ENCODE measurements at regions not wholly inside any gene's neighbourhood (a gene's known extent, or its start where the extent isn't known, plus 50 kb on each side); places are given as distances from the start of the nearest gene placed in this dataset.

- Histone ChIP-seq H3K9me2 (ENCODE audit: insufficient read depth) (0 out of 2 replicates have a peak, but pooled peaks cover 6% of the 10 kb centered on the region), H3K4me2 (no peak overlapping the region), H3F3A (replicated peaks; ENCODE audit: low read depth) (no peaks in the 10 kb centered on the region), H3K27me3 (ENCODE audit: insufficient read depth) (no peaks in the 10 kb centered on the region), H3K79me2 (replicated peaks; ENCODE audit: insufficient read depth) (no peaks in the 10 kb centered on the region), H3K4me1 (ENCODE audit: insufficient read depth) (no peaks in the 10 kb centered on the region), H3K36me3 (ENCODE audit: insufficient read depth) (0 out of 2 replicates have a peak, but pooled peaks cover 5% of the 10 kb centered on the region), H2AFZ (no peak overlapping the region), H3K27ac (ENCODE audit: low read depth) (no peak overlapping the region), H3K4me3 (no peak overlapping the region), H4K20me1 (replicated peaks; ENCODE audit: insufficient read depth) (no peaks in the 10 kb centered on the region)
- DNase-seq (ENCODE audit: low spot score) (no peak), ATAC-seq (no peak)
- Mint-ChIP-seq H3K27ac (no peak overlapping the region), H3K4me3 (no peak overlapping the region), H3K4me1 (no peaks in the 10 kb centered on the region; the same call in 2 of the 3 replicates), H3K9me3 (peaks cover 17% of the 10 kb centered on the region), H3K36me3 (ENCODE audit: low read depth) (peaks cover 5% of the 10 kb centered on the region), H3K27me3 (ENCODE audit: insufficient read depth, low read depth, poor library complexity) (no peaks in the 10 kb centered on the region)
- no peak for TF ChIP-seq NANOG (IDR thresholded peaks at IDR 0.05; ENCODE audit: borderline replicate concordance)
- no peak for TF ChIP-seq EZH2 (IDR thresholded peaks at IDR 0.05; ENCODE audit: low read depth, unreplicated experiment)
- TF ChIP-seq ETS1 (IDR thresholded peaks at IDR 0.05): no peak
These were observed 108.5 kb upstream of the COL3A1 start for GRCh38 chr2:188865681-188866080.

DNA sequence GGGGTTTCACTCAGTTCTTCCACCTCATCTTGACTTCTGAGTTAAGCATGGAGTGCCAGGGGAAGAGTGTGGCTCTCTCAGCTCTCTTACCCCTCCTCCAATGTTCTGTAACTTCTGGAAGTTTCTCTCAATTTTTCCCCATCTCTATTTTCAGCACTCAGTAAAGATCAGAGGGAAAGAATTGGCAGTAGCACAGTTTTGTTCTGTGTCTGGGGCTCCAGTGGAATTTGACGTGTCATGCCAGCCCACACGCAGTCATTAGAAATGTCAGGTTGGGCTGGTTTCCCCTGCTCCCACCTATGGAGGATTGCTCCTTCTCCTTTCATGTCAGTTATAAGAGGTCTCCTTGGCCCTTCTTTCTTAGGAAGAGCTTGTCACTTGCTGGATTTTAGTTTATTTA is 104.6 kb upstream of the COL3A1 start:
- H3F3A ChIP-seq (replicated peaks; ENCODE audit: low read depth): no peaks in the 10 kb centered on the region
- peak overlapping the region; percentile 56 for H2AFZ ChIP-seq
- H3K4me1 Mint-ChIP-seq: peaks cover 3% of the 10 kb centered on the region; the same call in 2 of the 3 replicates
- no peak overlapping the region for H3K27ac ChIP-seq (ENCODE audit: low read depth)
- H3K36me3 ChIP-seq (ENCODE audit: insufficient read depth): 0 out of 2 replicates have a peak, but pooled peaks cover 5% of the 10 kb centered on the region
- peak overlapping the region; percentile 45; the same call in 1 of the 2 replicates for H3K27ac Mint-ChIP-seq
- H3K4me1 ChIP-seq (ENCODE audit: insufficient read depth): no peaks in the 10 kb centered on the region
- no peaks in the 10 kb centered on the region for H4K20me1 ChIP-seq (replicated peaks; ENCODE audit: insufficient read depth)
- H3K27me3 Mint-ChIP-seq (ENCODE audit: insufficient read depth, low read depth, poor library complexity): no peaks in the 10 kb centered on the region
- H3K9me2 ChIP-seq (ENCODE audit: insufficient read depth): 0 out of 2 replicates have a peak, but pooled peaks cover 6% of the 10 kb centered on the region
- DNase-seq (ENCODE audit: low spot score) (peak; percentile 13), ATAC-seq (peak; percentile 61)
- no peak overlapping the region for H3K4me2 ChIP-seq
- H3K79me2 ChIP-seq (replicated peaks; ENCODE audit: insufficient read depth): no peaks in the 10 kb centered on the region
- H3K27me3 ChIP-seq (ENCODE audit: insufficient read depth): no peaks in the 10 kb centered on the region
- H3K4me3 ChIP-seq: no peak overlapping the region
- no peak overlapping the region for H3K4me3 Mint-ChIP-seq
- H3K36me3 Mint-ChIP-seq (ENCODE audit: low read depth): peaks cover 5% of the 10 kb centered on the region; the same call in 2 of the 3 replicates
- H3K9me3 Mint-ChIP-seq: peaks cover 14% of the 10 kb centered on the region
- TF ChIP-seq ETS1 (IDR thresholded peaks at IDR 0.05) (no peak), EZH2phosphoT487 (IDR thresholded peaks at IDR 0.05; ENCODE audit: unreplicated experiment) (no peak), ZNF462 (CRISPR knock-in tag; IDR thresholded peaks at IDR 0.05) (no peak), STAT1 (IDR thresholded peaks at IDR 0.05; ENCODE audit: unreplicated experiment) (no peak), CREB1 (CRISPR knock-in tag; IDR thresholded peaks at IDR 0.05; ENCODE audit: low read depth) (no peak), JUNB (IDR thresholded peaks at IDR 0.05; ENCODE audit: unreplicated experiment) (no peak), POLR2AphosphoS5 (IDR thresholded peaks at IDR 0.05; ENCODE audit: low read depth) (no peak), NANOG (IDR thresholded peaks at IDR 0.05; ENCODE audit: borderline replicate concordance) (no peak)
- TF ChIP-seq, protein P1, sequence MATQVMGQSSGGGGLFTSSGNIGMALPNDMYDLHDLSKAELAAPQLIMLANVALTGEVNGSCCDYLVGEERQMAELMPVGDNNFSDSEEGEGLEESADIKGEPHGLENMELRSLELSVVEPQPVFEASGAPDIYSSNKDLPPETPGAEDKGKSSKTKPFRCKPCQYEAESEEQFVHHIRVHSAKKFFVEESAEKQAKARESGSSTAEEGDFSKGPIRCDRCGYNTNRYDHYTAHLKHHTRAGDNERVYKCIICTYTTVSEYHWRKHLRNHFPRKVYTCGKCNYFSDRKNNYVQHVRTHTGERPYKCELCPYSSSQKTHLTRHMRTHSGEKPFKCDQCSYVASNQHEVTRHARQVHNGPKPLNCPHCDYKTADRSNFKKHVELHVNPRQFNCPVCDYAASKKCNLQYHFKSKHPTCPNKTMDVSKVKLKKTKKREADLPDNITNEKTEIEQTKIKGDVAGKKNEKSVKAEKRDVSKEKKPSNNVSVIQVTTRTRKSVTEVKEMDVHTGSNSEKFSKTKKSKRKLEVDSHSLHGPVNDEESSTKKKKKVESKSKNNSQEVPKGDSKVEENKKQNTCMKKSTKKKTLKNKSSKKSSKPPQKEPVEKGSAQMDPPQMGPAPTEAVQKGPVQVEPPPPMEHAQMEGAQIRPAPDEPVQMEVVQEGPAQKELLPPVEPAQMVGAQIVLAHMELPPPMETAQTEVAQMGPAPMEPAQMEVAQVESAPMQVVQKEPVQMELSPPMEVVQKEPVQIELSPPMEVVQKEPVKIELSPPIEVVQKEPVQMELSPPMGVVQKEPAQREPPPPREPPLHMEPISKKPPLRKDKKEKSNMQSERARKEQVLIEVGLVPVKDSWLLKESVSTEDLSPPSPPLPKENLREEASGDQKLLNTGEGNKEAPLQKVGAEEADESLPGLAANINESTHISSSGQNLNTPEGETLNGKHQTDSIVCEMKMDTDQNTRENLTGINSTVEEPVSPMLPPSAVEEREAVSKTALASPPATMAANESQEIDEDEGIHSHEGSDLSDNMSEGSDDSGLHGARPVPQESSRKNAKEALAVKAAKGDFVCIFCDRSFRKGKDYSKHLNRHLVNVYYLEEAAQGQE (IDR thresholded peaks at IDR 0.05; ENCODE audit: unreplicated experiment): no peak
